ENCODE measurements at regions not wholly inside any gene's neighbourhood (a gene's known extent, or its start where the extent isn't known, plus 50 kb on each side); places are given as distances from the start of the nearest gene placed in this dataset.

- Histone ChIP-seq H3K36me3 (replicated peaks in 1 of 2; ENCODE audit: insufficient read depth in 1 of 2, low read depth in 2 of 2) (no peaks in the 10 kb centered on the region), H3K4me1 (no peaks in the 10 kb centered on the region), H3K27ac (no peak overlapping the region), H3K4me3 (no peak overlapping the region), H3K27me3 (no peaks in the 10 kb centered on the region), H3K9me3 (no peaks in the 10 kb centered on the region)
- WGBS, 2 donors = 64 to 71% methylated on average over 5 of the region's 5 CpGs
- no peak for TF ChIP-seq CTCF (IDR thresholded peaks at IDR 0.05)
- no peak for TF ChIP-seq POLR2A (IDR thresholded peaks at IDR 0.05)
- no peak for DNase-seq
- intact Hi-C loops (cut with DNase I) = no loop called here
- ATAC-seq = no peak
Observed at GRCh38 chr3:140748-141330, 55.7 kb upstream of the CHL1 start.
